Liver (tissue), 7 donors: ENCODE measurements at regions not wholly inside any gene's neighbourhood (a gene's known extent, or its start where the extent isn't known, plus 50 kb on each side); places are given as distances from the start of the nearest gene placed in this dataset.

Source experiments
- DNase-seq: peaks from one replicate; pipeline ENCODE4 v3.0.0-alpha.2; 2017; ENCODE audit warnings: low spot score
- H3K27ac ChIP-seq, 2 donors: one replicate each; pipeline ENCODE4 v1.7.0; 2013; ENCODE audit warnings: inconsistent platforms in 2 of 2, low read length in 2 of 2, control low read depth in 1 of 2, low read depth in 1 of 2, mild to moderate bottlenecking in 1 of 2
- H3K27me3 ChIP-seq, 4 donors: one replicate each; pipeline versions ENCODE4 v1.6.1 to v1.7.0; 2013; ENCODE audit warnings: low read length in 3 of 4, inconsistent platforms in 1 of 4, mild to moderate bottlenecking in 1 of 4, moderate library complexity in 1 of 4; ENCODE audit not compliant: control insufficient read depth in 4 of 4, insufficient read depth in 4 of 4
- H3K36me3 ChIP-seq, 4 donors: one replicate each; pipeline versions ENCODE4 v1.6.1 to v1.7.0; 2013; ENCODE audit warnings: low read length in 3 of 4, mild to moderate bottlenecking in 3 of 4, low read depth in 1 of 4, moderate library complexity in 1 of 4; ENCODE audit not compliant: control insufficient read depth in 4 of 4, insufficient read depth in 3 of 4
- H3K4me1 ChIP-seq, 4 donors: one replicate each; pipeline versions ENCODE4 v1.6.1 to v1.7.0; 2013; ENCODE audit warnings: low read length in 3 of 4, mild to moderate bottlenecking in 3 of 4, moderate library complexity in 1 of 4; ENCODE audit not compliant: control insufficient read depth in 4 of 4, insufficient read depth in 4 of 4
- H3K4me3 ChIP-seq, 3 donors: one replicate each; pipeline versions ENCODE4 v1.6.1 to v1.7.0; 2013; ENCODE audit warnings: low read length in 3 of 3, control low read depth in 1 of 3, low read depth in 1 of 3, mild to moderate bottlenecking in 1 of 3
- H3K9ac ChIP-seq, 2 donors: one replicate each; pipeline ENCODE4 v1.7.0; 2013; ENCODE audit warnings: low read length in 2 of 2, mild to moderate bottlenecking in 2 of 2, moderate library complexity in 2 of 2, control low read depth in 1 of 2, low read depth in 1 of 2
- H3K9me3 ChIP-seq, 4 donors: one replicate each; pipeline versions ENCODE4 v1.6.1 to v1.7.0; 2013; ENCODE audit warnings: low read length in 3 of 4; ENCODE audit not compliant: control insufficient read depth in 4 of 4
- EGR1 ChIP-seq, 2 donors: IDR thresholded peaks; 2 replicates each; pipeline ENCODE4 v1.6.1; 2016 to 2018; ENCODE audit warnings: antibody characterized with exemption in 2 of 2, low read depth in 2 of 2
- FOXA1 ChIP-seq: IDR thresholded peaks from 2 replicates; pipeline ENCODE4 v1.6.1; 2016; ENCODE audit warnings: antibody characterized with exemption
- FOXA2 ChIP-seq: IDR thresholded peaks from 2 replicates; pipeline ENCODE4 v1.6.1; 2016; ENCODE audit warnings: antibody characterized with exemption
- HNF4A ChIP-seq, 2 donors: conservative IDR thresholded peaks; 2 replicates each; pipeline ENCODE4 v1.6.1; 2016; ENCODE audit warnings: antibody characterized with exemption in 2 of 2, mild to moderate bottlenecking in 2 of 2
- HNF4G ChIP-seq: IDR thresholded peaks from 2 replicates; pipeline ENCODE4 v1.6.1; 2016; ENCODE audit warnings: antibody characterized with exemption
- JUND ChIP-seq, 2 donors: IDR thresholded peaks; 2 replicates each; pipeline ENCODE4 v1.6.1; 2016; ENCODE audit warnings: antibody characterized with exemption in 2 of 2
- NR2F2 ChIP-seq: IDR thresholded peaks from 2 replicates; pipeline ENCODE4 v1.6.1; 2016; ENCODE audit warnings: antibody characterized with exemption
- RAD21 ChIP-seq, 2 donors: IDR thresholded peaks; 2 replicates each; pipeline ENCODE4 v1.6.1; 2016; ENCODE audit warnings: antibody characterized with exemption in 2 of 2, mild to moderate bottlenecking in 2 of 2
- REST ChIP-seq: IDR thresholded peaks from 2 replicates; pipeline ENCODE4 v1.6.1; 2016; ENCODE audit warnings: antibody characterized with exemption, mild to moderate bottlenecking
- RXRA ChIP-seq, 2 donors: IDR thresholded peaks; 2 replicates each; pipeline ENCODE4 v1.6.1; 2017 to 2018; ENCODE audit warnings: antibody characterized with exemption in 2 of 2, mild to moderate bottlenecking in 1 of 2
- TAF1 ChIP-seq: conservative IDR thresholded peaks from 2 replicates; pipeline ENCODE4 v1.6.1; 2016; ENCODE audit warnings: antibody characterized with exemption, mild to moderate bottlenecking
- YY1 ChIP-seq: IDR thresholded peaks from 2 replicates; pipeline ENCODE4 v1.6.1; 2016; ENCODE audit warnings: antibody characterized with exemption, mild to moderate bottlenecking
- ZBTB33 ChIP-seq: IDR thresholded peaks from 2 replicates; pipeline ENCODE4 v1.6.1; 2016; ENCODE audit warnings: antibody characterized with exemption
- WGBS: extraction: QIAGEN DNeasy Blood & Tissue Kit; methylation state at CpG from one replicate; pipeline ENCODE4 v1.1.7; 2013; 5-methylcytosine and 5-hydroxymethylcytosine counted together
- donor health status: healthy.
- donor health status: healthy.
- donor health status: healthy.
- donor health status: healthy.

DNA sequence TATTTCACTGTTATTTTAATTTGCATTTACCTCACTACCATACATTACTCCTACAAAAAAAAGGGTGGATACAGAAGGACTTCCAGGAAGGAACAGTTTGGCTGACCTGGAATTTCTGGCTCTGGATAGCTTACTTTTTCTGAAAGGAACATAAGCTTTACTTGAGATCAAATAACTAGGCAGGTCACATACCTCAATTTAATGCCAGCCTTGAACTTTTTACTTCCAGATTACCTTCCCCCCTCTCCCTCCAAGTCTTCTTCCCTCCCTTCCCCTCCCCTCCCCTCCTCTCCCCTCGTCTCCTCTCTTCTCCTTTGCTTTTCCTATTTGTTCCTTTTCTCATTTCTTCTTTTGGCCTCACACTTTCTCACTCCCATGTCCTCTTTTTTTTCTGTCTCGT, 659.2 kb upstream of the AADAT start:
- Histone ChIP-seq H3K4me3 (no peak overlapping the region), H3K36me3 (no peaks in the 10 kb centered on the region), H3K27me3 (no peaks in the 10 kb centered on the region), H3K9ac (no peak overlapping the region), H3K27ac (no peak overlapping the region), H3K9me3 (no peaks in the 10 kb centered on the region), H3K4me1 (no peaks in the 10 kb centered on the region)
- DNase-seq = no peak
- TF ChIP-seq ZBTB33 = no peak
- TF ChIP-seq TAF1 = no peak
- 47% methylated on average over 2 of the region's 2 CpGs for WGBS

DNA sequence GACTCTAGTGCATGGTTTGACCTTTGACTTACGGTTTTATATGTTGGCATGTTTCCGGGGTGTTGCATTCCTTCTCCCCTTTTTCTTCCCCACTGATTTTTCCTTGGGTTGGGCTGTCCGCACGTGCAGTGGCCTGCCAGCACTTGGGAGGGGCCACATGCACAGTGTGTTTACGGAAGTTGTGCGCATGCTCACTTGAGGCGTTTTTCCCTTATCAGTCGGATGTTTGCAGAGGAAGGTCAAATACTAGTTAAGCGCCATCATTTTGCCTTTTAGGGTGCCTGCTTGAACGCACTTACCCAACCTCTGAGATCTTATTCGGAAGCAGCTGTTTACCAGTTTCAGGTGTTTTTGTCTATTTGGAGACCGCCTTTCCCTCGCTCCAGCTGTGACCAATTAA, 653.9 kb upstream of the AADAT start:
- no peak overlapping the region for H3K4me3 ChIP-seq
- WGBS = 58% methylated on average over 13 of the region's 13 CpGs
- TF ChIP-seq REST (no peak), ZBTB33 (no peak), FOXA1 (no peak), HNF4G (no peak), TAF1 (no peak), RAD21 (IDR thresholded peaks at IDR 0.05) (no peak), RXRA (IDR thresholded peaks at IDR 0.05) (no peak), EGR1 (IDR thresholded peaks at IDR 0.05; ENCODE audit: low read depth in 2 of 2) (no peak), YY1 (no peak), HNF4A (conservative IDR thresholded peaks at IDR 0.05) (no peak), JUND (IDR thresholded peaks at IDR 0.05) (no peak), FOXA2 (no peak), NR2F2 (no peak)
- no peaks in the 10 kb centered on the region for H3K36me3 ChIP-seq
- H3K4me1 ChIP-seq = no peaks in the 10 kb centered on the region
- H3K9ac ChIP-seq = no peak overlapping the region
- no peaks in the 10 kb centered on the region for H3K9me3 ChIP-seq
- H3K27ac ChIP-seq = no peak overlapping the region
- no peak for DNase-seq
- peaks cover 0 to 2% (median 0%) of the 10 kb centered on the region in 4 donors for H3K27me3 ChIP-seq
